ELR (cell line): ENCODE measurements at regions not wholly inside any gene's neighbourhood (a gene's known extent, or its start where the extent isn't known, plus 50 kb on each side); places are given as distances from the start of the nearest gene placed in this dataset.
A peak's percentile ranks its signal among the peaks of the same experiment; 100 is the strongest.
"Not testable (repeated sequence)": the region's sequence is repeated elsewhere in the genome, so short reads cannot be mapped to it uniquely, and the experiment has no call there.

Source experiments
- DNase-seq: peaks from one replicate; pipeline ENCODE4 v3.0.0-alpha.2; 2015; ENCODE audit warnings: low read depth

DNA sequence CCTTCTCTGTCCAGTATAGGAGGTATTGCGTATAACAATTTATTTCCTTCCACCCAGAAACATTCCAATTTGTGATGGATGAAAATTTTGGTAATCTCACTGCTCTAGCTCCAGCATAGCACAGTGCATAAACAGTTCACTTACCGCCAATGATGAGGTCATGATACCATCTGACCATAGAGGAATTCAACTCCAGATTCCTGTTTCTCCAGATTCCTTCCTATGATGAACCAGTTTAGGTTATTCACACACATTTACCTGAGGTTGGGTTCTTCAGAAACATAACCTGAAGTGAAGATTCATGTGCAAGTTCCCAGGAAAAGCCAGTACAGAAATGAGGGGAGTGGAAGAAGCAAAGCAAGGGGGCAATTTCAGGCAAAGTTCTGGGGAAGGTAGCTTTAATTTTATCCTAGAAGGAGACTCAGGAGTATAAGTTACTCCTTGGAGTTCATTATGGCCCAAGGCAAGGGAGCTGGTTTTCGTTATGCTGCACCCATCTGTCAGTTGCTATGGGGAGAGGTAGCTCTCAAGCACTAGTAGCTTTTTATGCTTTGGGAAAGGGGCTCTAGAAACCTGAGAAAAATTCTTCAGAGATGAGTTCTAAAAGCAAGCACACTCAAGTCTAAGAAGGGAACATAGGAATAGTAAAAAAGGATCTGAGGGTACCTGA is 121.6 kb downstream of the CASP12 start:
- peak; percentile 19 for DNase-seq

DNA sequence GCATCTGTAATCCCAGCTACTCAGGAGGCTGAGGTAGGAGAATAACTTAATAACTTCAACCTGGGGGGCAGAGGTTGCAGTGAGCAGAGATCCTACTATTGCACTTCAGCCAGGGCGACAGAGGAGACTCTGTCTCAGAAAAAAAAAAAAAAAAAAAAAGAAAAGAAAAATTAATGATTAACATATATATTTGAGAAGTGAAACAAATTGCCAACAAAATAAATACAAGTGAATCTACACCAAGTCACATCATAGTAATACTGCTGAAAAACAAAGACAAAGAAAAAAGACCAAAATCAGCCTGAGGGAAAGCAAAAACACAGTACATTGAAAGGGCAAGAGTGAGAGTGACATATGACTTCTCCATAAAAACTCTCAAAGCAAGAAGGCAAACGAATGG is 123.7 kb downstream of the CASP12 start:
- no peak for DNase-seq

DNA sequence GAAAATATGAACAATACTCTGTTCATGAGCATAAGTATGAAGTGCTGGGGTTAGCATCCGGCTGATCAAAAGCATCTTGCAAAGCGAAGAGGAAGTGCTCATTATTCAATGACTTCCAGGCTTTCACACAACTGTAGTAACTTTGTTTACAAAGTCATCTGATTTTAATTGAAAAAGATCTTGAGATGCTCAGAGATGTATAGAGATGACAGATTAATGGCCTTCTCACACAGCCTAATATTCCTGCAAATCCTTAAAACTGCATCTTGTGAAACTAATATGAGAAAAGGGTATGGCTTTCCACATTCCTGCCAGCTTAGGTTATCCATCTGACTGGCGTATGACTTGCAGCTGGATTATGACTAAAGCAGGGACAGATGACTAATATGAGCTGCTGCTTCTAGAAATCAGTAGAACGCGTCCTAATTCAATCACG is 125.4 kb downstream of the CASP12 start:
- peak; percentile 92 for DNase-seq

DNA sequence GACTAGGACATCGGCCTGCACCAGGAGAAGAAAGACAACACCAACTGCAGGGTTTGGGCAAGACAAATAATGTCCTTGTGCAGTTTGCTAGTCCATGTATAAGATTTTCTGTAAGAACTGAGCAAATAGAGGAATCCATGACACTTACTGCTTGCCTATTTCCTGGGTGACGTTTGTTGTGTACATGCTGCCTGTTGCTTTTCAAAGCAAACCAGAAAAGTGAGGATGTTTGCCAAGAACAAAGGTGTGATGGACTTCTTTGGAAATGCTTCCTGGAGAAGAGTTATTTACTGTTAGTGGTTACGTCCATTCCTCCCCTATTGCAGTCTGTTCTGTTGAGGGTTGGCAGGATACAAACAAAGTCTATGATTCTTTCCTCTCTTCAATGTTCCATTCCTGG is 126.5 kb downstream of the CASP12 start:
- no peak for DNase-seq

DNA sequence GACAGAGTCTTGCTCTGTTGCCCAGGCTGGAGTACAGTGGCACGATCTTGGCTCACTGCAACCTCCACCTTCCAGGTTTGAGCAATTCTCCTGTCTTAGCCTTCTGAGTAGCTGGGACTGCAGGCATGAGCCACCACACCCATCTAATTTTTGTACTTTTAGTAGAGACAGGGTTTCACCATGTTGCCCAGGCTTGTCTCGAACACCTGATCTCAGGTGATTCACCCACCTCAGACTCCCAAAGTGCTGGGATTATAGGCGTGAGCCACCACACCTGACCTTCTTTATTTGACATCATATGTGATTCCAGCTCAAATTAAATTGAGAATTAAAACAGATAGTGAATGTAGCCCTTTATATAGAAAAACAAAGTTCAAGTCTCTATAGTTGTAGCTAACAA is 127.2 kb downstream of the CASP12 start:
- DNase-seq, result not testable (repeated sequence)

DNA sequence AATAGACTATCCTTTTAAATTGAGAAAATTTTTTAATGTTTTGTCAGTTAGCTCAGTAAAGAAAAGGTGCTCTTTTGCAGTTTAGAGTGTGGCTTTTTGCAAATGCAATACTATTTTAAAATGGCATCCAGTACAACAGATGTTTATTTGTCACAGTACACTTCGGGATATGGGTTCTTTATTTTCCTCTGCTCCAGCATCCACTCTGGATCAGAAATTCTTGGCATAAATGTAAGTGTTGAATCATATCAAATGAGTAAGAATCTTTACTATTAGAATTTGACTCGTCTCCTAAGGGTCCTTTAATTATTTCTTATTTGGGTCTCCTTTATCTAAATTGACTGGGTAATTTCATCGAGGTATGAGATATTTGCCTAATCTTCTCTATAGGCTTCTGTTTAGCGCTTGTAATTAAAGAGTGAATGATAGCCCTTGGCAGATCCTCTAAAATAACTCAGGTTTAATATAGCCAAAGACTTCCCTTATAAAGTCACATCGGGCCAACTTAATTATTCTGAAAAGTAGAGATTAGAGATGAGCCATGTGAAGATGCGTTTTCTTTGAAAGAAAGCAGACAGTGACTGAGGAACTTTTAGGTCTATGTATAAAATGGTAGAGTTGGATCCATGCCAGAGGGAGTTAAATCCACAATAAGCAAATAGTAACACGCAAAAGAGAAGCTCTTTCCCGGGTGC is 132.7 kb downstream of the CASP12 start:
- peak; percentile 26 for DNase-seq

DNA sequence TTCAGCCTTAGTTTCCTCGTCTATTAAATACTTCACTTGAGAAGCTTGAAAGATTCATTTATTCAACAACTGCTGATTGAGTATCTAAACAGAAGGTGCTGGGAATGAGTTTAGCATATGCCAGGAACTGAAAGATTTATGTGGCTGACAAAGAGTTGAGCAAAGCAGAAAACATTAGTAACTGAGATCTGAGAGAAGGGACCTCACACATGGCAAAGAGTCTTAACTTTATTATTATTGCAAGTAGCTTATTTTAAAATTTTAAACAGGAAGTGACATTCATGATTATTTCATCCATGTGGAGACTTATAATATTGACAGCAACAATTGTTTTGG is 133.6 kb downstream of the CASP12 start:
- no peak for DNase-seq

DNA sequence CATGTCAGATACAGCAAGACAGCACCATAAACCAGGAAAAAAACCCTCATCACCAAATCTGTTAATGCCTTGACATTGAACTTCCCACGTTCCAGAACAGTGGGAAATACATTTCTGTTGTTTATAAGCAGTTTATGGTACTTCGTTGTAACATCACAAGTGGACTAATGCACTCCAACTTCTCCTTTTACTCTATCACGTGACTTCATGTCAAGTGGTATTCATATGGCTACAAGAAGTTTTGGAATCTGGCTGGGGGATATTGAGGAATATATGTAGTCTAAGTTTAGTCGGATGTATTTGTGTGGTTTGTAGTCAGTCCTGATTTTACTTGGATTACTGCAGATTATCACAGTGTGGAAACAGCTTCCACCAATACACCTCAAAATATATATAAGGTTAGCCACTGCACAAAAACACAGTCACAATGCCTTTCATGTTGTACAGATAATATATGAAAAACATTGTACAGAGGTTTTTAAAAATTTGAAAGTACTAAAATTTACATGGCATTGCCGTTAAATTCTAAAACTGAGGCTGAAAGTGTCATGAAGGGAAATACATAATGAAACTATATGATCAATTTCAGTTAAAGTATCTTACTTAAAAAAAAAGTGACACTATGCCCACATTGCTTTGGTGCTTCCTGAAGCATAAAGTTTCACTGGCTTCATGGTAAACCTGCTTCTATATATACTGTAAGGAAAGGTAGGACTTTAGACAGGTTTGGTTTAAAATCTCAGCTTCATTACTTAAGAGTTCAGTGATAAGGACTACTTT is 134.1 kb downstream of the CASP12 start:
- no peak for DNase-seq

DNA sequence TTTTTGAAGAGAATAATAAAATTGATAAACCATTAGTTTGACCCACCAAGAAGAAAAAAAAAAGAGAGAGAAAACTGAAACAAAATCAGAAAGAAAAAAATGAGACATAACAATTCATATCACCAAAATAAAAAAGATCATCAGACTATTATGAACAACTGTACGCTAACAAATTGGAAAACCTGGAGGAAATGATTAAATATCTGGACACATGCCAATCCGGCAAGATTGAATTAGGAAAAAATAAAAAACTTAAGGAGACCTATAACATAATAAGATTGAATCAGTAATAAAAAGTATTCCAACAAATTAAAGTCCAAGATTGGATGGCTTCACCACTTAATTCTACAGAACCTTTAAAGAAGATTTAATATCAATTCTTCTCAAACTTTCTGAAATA is 136.7 kb downstream of the CASP12 start:
- DNase-seq, result no peak

DNA sequence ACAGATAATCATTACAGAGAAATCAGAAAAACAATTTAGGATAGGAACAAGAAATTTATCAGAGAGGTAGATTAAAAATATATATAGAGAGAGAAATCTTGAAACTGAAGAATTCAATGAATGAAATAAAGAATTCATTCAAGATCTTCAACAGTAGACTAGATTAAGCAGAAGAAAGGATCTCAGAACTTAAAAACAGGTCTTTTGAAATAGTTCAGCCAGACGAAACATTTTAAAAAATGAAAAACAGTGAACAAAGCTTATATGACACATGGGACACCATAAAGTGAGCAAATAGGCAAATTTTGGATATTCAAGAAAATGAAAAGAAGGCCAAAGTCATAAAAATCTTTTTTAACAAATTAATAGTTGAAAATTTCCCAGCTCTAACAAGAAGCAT is 138.8 kb downstream of the CASP12 start:
- no peak for DNase-seq

DNA sequence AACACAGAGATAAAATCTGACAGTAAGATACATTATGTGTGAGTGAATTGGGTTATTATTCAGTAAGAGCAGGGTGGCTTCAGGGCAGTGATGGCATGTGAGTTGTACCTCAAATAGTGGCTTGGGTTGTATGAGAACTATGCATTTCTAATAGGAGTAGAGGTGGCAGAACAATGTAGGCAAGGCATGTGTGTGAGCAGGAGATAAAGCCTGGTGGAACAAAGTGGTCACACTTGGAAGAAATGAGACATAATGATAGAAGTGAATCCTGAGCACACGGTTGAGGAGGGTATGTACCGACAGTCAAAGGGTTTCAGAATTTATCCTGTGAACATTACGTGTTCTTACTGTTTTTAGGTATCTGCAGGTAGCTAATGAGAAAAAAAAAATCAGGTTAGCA is 159.3 kb downstream of the CASP12 start:
- DNase-seq, result no peak

DNA sequence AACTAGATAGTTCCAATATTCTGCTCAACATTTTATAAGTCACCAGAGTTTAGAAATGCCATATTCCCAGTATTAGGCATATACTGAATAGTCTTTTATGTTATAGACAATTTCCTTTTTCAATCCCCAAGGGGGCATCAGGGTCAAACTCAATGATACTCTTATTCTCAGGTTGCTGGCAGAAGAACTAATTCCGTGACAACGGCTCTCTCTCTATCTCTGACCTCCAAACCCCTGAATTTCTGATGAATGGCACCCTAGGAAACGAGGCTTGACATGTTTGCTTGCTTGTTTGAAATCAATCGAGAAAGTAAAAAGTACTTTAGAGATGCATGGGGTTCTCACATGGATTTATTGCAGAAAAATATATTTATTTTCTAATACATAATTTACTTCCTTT is 160.1 kb downstream of the CASP12 start:
- no peak for DNase-seq

DNA sequence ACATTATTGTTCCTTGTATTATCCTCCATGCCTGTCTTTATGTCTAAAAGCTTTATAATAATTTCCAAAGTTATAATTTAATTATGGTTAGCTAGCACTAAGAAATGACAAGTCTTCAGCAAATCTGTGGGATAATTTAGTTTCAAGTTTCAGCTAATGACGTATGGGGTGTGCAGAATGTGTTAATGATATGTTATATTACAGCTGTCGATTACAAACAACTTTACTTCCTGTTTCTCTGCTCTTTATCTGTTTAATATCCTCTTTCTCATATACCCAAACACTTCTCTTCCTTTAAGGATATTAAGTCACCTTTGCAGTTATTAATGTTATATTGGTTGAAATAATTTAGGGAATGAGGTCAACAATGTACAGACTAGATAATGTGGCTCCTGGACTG is 161.8 kb downstream of the CASP12 start:
- DNase-seq, result no peak

DNA sequence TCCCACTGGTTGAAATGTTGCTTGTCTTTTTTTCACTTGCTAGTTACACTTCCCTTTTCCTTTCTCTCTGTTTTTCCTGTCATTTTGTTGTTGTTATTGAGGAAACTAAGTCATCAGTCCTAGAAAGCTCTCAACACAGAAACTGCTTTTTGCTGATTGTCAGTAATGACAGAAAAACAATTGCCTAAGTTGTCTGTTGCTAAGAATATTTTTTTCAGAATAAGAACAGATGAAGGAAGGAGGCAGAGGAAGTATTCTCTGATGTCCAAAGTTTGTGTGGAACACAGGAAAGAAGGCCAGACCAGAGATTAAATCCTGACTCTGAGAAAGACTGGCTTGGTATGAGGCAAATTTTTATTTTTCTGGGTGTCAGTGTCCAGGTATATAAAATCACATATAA is 163.3 kb downstream of the CASP12 start:
- DNase-seq, result no peak

DNA sequence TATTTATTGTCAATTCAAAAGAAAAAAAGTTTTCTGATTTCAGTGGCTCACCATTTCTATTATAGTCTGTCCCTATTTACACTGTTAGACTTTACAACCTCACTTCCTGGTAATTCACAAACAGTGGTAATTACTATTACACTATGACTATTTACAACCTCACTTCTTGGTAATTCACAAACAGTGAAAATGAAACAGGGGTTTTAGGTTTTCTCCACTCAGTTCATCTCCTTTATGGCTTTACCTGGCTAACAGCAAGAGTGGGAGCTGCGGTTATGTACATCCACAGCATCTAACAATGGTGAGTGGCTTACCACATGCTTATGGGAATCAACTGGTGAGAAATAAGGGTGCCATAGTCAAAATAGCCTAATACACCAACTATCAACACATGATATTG is 166.4 kb downstream of the CASP12 start:
- no peak for DNase-seq

DNA sequence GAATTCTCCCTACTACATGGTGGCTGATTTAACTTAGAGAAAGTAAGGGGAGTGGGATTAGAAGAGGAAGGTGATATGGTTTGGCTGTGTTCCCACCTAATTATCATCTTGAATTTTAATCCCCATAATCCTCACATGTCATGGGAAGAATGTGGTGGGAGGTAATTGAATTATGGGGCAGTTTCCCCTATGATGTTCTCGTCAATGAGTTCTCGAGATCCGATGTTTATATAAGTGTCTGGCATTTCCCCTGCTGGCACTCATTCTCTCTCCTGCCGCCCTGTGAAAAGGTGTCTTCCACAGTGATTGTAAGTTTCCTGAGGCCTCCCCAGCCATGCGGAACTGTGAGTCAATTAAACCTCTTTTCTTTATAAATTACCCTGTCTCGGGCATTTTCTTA is 169.3 kb downstream of the CASP12 start:
- DNase-seq, result no peak

DNA sequence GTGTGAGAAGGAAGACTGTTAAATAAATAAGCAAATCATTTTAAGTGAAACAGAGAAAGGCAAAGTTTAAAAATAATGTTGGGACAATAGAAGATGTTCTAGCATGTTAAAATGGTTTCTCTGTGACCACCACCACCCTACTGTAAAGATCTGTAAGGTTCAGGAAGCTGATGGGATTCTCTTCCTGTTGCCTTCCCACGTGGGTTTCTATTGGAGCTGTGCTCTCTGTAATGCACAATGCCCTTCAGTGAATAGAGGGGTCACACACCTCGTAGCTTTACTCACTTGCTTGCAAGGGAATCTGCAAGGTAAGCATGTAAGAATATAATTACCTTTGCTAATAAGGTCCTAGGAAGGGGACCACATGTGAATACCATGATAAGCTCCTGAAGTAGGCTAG is 170.5 kb downstream of the CASP12 start:
- DNase-seq, result no peak

DNA sequence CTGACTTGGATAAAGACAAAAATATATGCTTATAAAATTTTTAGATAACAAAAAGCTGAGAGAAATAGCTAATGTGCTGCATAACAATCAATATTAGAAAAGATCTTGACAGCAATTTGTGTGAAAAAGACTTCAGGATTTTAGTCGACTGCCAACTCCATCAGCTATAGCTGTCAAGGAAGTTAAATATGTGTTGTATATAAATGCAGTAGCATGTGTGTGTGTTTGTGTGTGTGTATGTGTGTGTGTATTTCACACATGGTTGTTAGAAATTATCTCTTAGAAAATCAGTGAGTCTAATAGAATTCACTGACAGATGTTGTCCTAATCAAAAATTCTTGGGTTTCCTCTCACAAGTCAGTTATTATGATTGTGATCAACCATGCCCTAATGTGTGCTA is 171.2 kb downstream of the CASP12 start:
- no peak for DNase-seq

DNA sequence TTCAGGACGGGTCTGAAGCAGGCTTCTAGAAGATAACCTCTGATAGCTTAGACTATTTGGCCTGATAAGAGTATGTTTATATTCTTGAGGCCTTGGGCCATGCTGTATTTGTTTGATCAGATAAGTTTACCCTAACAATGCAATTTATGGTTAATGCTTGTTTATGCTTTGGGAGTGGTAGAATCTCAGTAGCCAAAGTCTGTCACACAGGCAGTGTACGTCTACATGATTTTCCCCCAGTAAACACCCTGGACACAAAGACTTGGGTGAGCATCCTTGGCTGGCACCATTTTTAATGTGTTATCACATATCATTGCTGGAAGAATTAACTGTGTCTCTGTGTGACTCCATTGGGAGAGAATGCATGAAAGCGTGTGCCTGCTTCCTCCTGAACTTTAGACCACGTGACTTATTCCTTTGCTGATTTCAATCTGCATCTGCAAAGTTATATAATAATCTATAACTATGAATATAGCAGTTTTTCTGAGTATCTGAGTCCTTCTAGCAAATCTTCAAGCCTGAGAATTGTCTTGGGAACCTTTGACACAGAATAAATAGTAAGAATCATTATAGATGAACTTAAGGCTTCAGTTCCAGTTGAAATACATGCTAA is 172.4 kb downstream of the CASP12 start:
- no peak for DNase-seq

DNA sequence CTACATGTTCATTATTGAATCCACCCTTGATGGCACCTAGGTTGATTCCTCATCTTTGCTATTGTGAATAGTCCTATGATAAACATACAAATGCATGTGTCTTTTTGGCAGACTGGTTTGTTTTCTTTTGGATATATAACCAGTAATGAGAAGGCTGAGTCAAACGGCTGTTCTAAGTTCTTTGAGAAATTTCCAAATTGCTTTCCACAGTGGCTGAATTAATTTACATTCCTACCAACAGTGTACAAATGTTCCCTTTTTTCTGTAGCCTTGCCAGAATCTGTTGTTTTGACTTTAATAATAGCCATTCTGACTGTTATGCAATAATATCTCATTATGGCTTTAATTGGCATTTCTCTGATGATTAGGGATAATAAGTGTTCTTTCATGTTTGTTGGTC is 184.9 kb downstream of the CASP12 start:
- no peak for DNase-seq

DNA sequence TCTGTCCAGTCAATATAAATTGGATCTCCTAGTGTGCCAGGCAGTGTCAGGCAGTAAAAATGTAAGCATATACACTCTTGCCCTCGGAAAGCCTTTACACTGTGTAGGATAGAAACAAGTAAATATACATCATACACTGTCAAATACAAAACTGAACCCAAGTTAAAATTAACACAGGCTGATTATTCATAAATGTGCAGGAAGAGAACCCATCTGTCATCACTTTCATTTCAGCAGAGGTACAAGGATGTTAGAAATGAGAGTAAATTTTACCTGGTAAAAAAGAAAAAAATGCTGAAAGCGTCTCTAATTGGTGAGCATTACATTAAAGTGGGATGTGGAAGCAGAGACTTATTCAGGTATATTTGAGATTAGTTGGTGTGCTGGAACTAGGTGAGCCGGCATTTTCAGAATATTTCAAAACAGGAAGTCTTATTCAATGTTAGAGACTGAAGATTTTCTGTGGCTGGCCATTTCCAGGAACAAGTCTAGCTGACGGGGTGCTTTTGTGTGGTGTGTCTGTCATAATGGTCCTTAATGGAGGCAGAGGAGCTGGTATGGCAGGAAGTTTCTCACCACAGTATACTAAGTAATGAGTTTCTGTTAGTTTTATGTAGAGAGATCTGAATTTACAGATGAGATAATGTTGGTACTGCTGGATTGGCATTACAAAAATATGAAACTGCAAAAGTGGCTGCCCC is 192.6 kb downstream of the CASP12 start:
- peak; percentile 48 for DNase-seq

DNA sequence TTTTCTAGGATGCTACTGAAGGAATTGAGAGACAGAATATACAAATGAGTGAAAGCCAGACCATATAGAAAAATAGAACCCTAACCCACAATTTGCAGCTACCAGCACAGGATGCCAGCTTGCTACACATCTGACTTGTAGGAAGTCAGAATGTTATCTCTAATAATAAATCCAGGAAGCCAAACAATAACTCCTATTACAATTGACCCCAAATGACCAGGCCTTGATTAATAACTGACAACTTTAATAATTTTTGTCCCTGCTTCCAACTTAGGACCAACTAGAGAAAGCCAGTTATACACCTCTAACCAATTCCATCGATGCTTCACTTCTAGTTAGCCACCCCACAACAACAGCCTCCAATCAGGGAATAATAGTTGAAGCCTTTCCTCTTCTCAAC is 193.4 kb downstream of the CASP12 start:
- no peak for DNase-seq
